Retinal pigment epithelial cell (primary cell): ENCODE measurements at regions not wholly inside any gene's neighbourhood (a gene's known extent, or its start where the extent isn't known, plus 50 kb on each side); places are given as distances from the start of the nearest gene placed in this dataset.

Experiments
- DNase-seq: peaks from one replicate; pipeline ENCODE4 v3.0.0-alpha.2; 2010; ENCODE audit warnings: low read depth
- H3K4me3 ChIP-seq: 2 replicates; pipeline ENCODE4 v1.5.1; 2011; ENCODE audit warnings: mild to moderate bottlenecking, low read length, control low read depth, moderate library complexity
- TF ChIP-seq, protein P1 (sequence below): conservative IDR thresholded peaks from 2 replicates; pipeline ENCODE4 v1.5.1; 2011; ENCODE audit warnings: low read depth, low read length, control low read depth, inconsistent platforms

GRCh38 chr22:49664371-49664881 lies 163.2 kb downstream of the BRD1 start:
- TF ChIP-seq, protein P1, sequence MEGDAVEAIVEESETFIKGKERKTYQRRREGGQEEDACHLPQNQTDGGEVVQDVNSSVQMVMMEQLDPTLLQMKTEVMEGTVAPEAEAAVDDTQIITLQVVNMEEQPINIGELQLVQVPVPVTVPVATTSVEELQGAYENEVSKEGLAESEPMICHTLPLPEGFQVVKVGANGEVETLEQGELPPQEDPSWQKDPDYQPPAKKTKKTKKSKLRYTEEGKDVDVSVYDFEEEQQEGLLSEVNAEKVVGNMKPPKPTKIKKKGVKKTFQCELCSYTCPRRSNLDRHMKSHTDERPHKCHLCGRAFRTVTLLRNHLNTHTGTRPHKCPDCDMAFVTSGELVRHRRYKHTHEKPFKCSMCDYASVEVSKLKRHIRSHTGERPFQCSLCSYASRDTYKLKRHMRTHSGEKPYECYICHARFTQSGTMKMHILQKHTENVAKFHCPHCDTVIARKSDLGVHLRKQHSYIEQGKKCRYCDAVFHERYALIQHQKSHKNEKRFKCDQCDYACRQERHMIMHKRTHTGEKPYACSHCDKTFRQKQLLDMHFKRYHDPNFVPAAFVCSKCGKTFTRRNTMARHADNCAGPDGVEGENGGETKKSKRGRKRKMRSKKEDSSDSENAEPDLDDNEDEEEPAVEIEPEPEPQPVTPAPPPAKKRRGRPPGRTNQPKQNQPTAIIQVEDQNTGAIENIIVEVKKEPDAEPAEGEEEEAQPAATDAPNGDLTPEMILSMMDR = no peak
- DNase-seq = no peak

DNA sequence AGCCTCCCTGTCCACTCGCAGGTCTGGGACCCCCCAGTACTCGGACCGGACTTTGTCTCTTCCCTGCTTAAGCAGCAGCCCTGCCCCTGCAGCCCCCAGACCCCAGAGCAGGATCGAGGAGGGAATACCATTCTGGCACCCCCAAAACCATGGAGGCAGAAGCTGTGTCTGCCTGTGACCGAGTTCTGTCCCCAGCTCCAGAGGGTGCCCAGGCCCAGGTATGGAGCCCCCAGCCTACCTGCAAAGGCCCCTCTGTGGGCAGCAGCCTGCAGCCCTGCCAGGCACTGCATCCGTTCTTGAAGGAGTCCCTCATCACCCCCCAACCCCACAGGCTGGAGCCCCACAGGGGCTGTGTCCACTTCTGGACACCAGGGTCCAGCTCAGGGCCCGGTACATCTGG lies 163.8 kb downstream of the BRD1 start:
- H3K4me3 ChIP-seq = no peak overlapping the region
- no peak for DNase-seq
- TF ChIP-seq, protein P1 = no peak

More at GRCh38 chr22:49664371-49664881, 163.2 kb downstream of the BRD1 start:
- H3K4me3 ChIP-seq = no peak overlapping the region

DNA sequence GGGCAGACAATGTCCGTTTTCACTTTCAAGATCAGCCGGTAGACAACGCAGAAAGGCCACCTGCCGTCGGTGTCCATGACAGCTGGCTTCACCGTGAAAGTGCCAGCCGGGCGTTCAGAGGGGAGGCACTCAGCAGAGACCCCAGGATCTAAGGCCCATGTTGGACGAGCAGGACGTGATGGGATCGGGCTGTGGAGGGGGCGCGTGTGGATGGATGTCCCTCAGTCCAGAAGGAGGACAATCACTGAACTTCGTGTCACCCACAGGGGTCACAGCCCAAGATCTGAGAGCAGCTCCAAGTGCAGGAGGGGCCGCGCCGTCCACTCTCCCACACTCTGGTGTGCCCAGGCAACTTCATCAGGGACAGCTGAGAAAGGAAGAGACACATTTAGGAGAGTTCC lies 164.4 kb downstream of the BRD1 start:
- H3K4me3 ChIP-seq = no peak overlapping the region
- TF ChIP-seq, protein P1 = no peak
- DNase-seq = no peak

GRCh38 chr22:49662681-49663080 lies 165.0 kb downstream of the BRD1 start:
- TF ChIP-seq, protein P1 = no peak
- no peak overlapping the region for H3K4me3 ChIP-seq
- no peak for DNase-seq

DNA sequence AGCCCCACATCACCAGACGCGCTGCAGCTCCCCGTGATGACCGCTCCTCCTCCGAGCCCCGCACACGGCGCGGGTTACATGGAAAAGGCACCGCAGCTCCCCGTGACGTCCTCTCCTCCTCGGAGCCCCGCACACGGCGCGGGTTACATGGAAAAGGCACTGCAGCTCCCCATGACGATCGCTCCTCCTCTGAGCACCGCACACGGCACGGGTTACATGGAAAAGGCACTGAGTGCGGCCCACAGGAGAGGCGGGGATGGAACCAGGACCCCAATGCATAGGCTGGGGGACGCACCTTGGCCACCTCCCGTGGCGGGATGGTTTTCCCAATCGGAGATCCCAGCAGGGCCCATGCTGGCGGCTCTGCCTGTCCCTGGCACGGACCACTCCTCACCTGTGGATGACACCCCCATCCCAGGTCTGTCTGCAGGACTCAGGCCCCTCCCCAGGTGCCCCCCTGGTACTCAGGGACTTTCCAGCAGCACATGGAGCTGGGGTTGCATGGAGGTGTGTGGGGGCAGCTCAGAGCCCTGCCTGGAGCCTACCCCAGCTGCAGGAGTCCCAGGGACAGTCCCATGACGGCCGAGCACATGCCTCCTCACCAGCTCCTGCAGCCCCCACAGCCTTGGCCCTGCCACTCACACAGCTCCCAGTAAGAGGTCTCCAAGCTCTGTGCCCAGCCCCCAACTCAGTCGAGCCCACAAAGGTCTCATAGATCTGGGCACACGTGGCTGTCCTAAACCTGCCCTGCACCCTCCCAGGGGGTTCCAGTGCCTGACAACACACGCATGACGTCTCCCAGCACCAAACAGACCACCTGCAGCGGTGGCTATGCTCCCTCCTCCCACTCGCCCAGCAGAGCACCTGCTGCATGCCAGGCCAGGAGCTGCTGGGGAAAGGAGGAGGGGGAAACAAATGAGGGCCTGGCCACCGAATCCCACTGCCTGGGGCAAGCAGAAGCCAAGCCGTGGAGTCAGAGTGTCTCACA lies 166.6 kb downstream of the BRD1 start:
- H3K4me3 ChIP-seq = no peak overlapping the region
- TF ChIP-seq, protein P1 = no peak
- DNase-seq = no peak

- TF ChIP-seq, protein P1 = no peak
- no peak for DNase-seq
- H3K4me3 ChIP-seq = no peak overlapping the region
Measured at GRCh38 chr22:49660321-49660720, 167.4 kb downstream of the BRD1 start.

GRCh38 chr22:49659924-49660315 lies 167.8 kb downstream of the BRD1 start:
- TF ChIP-seq, protein P1 = no peak
- no peak for DNase-seq
- no peak overlapping the region for H3K4me3 ChIP-seq
